Activated T-helper 17 cell treated with anti-CD3 and anti-CD28 coated beads, Interleukin-2, amount 50 U/mL, for 72 hours (primary cell): ENCODE measurements at regions not wholly inside any gene's neighbourhood (a gene's known extent, or its start where the extent isn't known, plus 50 kb on each side); places are given as distances from the start of the nearest gene placed in this dataset.

Source experiments
- ATAC-seq: fragments of 150-1000 bp; cut with Tn5 transposase; replicated peaks from 2 replicates; pipeline ENCODE4 v1.10.0; 2021; ENCODE audit warnings: mild to moderate bottlenecking, moderate library complexity
- H3K27ac Mint-ChIP-seq: one replicate; pipeline ENCODE4 v1.8.0; 2022; ENCODE audit warnings: mixed read lengths
- H3K27me3 Mint-ChIP-seq: one replicate; pipeline ENCODE4 v1.8.0; 2022; ENCODE audit warnings: mixed read lengths
- H3K36me3 Mint-ChIP-seq: one replicate; pipeline ENCODE4 v1.8.0; 2022; ENCODE audit warnings: low read depth, mild to moderate bottlenecking, mixed read lengths
- H3K4me1 Mint-ChIP-seq: one replicate; pipeline ENCODE4 v1.8.0; 2022; ENCODE audit warnings: mixed read lengths
- H3K4me3 Mint-ChIP-seq: one replicate; pipeline ENCODE4 v1.8.0; 2022; ENCODE audit warnings: mild to moderate bottlenecking, mixed read lengths
- H3K9me3 Mint-ChIP-seq: one replicate; pipeline ENCODE4 v1.8.0; 2022; ENCODE audit warnings: mixed read lengths

GRCh38 chr2:71935262-71935848 is 212.3 kb downstream of the CYP26B1 start:
- Mint-ChIP-seq H3K4me3 (no peak overlapping the region), H3K36me3 (no peaks in the 10 kb centered on the region), H3K27ac (no peak overlapping the region), H3K27me3 (peaks cover 8% of the 10 kb centered on the region), H3K4me1 (no peaks in the 10 kb centered on the region), H3K9me3 (no peaks in the 10 kb centered on the region)
- no peak for ATAC-seq

GRCh38 chr2:71934595-71935261 is 212.9 kb downstream of the CYP26B1 start:
- Mint-ChIP-seq H3K4me1 (no peaks in the 10 kb centered on the region), H3K4me3 (no peak overlapping the region), H3K36me3 (no peaks in the 10 kb centered on the region), H3K27me3 (peaks cover 5% of the 10 kb centered on the region), H3K27ac (no peak overlapping the region), H3K9me3 (no peaks in the 10 kb centered on the region)
- no peak for ATAC-seq

- Mint-ChIP-seq H3K27me3 (peaks cover 5% of the 10 kb centered on the region), H3K9me3 (no peaks in the 10 kb centered on the region), H3K36me3 (no peaks in the 10 kb centered on the region), H3K4me3 (no peak overlapping the region), H3K27ac (no peak overlapping the region), H3K4me1 (no peaks in the 10 kb centered on the region)
- ATAC-seq = no peak
Measured at GRCh38 chr2:71934320-71934593, 213.4 kb downstream of the CYP26B1 start.

- H3K9me3 Mint-ChIP-seq = no peaks in the 10 kb centered on the region
- no peaks in the 10 kb centered on the region for H3K4me1 Mint-ChIP-seq
- no peaks in the 10 kb centered on the region for H3K36me3 Mint-ChIP-seq
- ATAC-seq = no peak
- H3K4me3 Mint-ChIP-seq = no peak overlapping the region
- H3K27me3 Mint-ChIP-seq = peaks cover 5% of the 10 kb centered on the region
- no peak overlapping the region for H3K27ac Mint-ChIP-seq
Measured at GRCh38 chr2:71933467-71934319, 214.0 kb downstream of the CYP26B1 start.

- Mint-ChIP-seq H3K27ac (no peak overlapping the region), H3K36me3 (no peaks in the 10 kb centered on the region), H3K4me1 (no peaks in the 10 kb centered on the region), H3K9me3 (no peaks in the 10 kb centered on the region), H3K27me3 (peaks cover 5% of the 10 kb centered on the region), H3K4me3 (no peak overlapping the region)
- ATAC-seq = no peak
Measured at GRCh38 chr2:71932780-71933466, 214.7 kb downstream of the CYP26B1 start.

- H3K36me3 Mint-ChIP-seq = no peaks in the 10 kb centered on the region
- H3K27ac Mint-ChIP-seq = no peak overlapping the region
- H3K9me3 Mint-ChIP-seq = no peaks in the 10 kb centered on the region
- no peaks in the 10 kb centered on the region for H3K4me1 Mint-ChIP-seq
- no peak overlapping the region for H3K4me3 Mint-ChIP-seq
- no peak for ATAC-seq
- peaks cover 5% of the 10 kb centered on the region for H3K27me3 Mint-ChIP-seq
Measured at GRCh38 chr2:71932037-71932779, 215.5 kb downstream of the CYP26B1 start.

- H3K36me3 Mint-ChIP-seq = no peaks in the 10 kb centered on the region
- H3K27ac Mint-ChIP-seq = no peak overlapping the region
- H3K27me3 Mint-ChIP-seq = peaks cover 5% of the 10 kb centered on the region
- no peak overlapping the region for H3K4me3 Mint-ChIP-seq
- no peaks in the 10 kb centered on the region for H3K9me3 Mint-ChIP-seq
- no peaks in the 10 kb centered on the region for H3K4me1 Mint-ChIP-seq
- no peak for ATAC-seq
Measured at GRCh38 chr2:71930049-71930681, 217.5 kb downstream of the CYP26B1 start.

GRCh38 chr2:71929482-71929772 is 218.2 kb downstream of the CYP26B1 start:
- no peaks in the 10 kb centered on the region for H3K4me1 Mint-ChIP-seq

GRCh38 chr2:71928734-71929481 is 218.8 kb downstream of the CYP26B1 start:
- no peak overlapping the region for H3K4me3 Mint-ChIP-seq
- H3K27me3 Mint-ChIP-seq = peaks cover 4% of the 10 kb centered on the region
- ATAC-seq = no peak

More at GRCh38 chr2:71929482-71929772, 218.2 kb downstream of the CYP26B1 start:
- Mint-ChIP-seq H3K36me3 (no peaks in the 10 kb centered on the region), H3K9me3 (no peaks in the 10 kb centered on the region), H3K27ac (no peak overlapping the region), H3K4me3 (no peak overlapping the region), H3K27me3 (peaks cover 5% of the 10 kb centered on the region)
- ATAC-seq = no peak

GRCh38 chr2:71927757-71928715 is 219.6 kb downstream of the CYP26B1 start:
- H3K27me3 Mint-ChIP-seq = no peaks in the 10 kb centered on the region
- H3K4me3 Mint-ChIP-seq = no peak overlapping the region
- ATAC-seq = no peak
- H3K36me3 Mint-ChIP-seq = no peaks in the 10 kb centered on the region
- H3K4me1 Mint-ChIP-seq = no peaks in the 10 kb centered on the region
- no peak overlapping the region for H3K27ac Mint-ChIP-seq
- H3K9me3 Mint-ChIP-seq = no peaks in the 10 kb centered on the region

More at GRCh38 chr2:71928734-71929481, 218.8 kb downstream of the CYP26B1 start:
- no peaks in the 10 kb centered on the region for H3K36me3 Mint-ChIP-seq
- no peaks in the 10 kb centered on the region for H3K9me3 Mint-ChIP-seq
- H3K4me1 Mint-ChIP-seq = no peaks in the 10 kb centered on the region
- no peak overlapping the region for H3K27ac Mint-ChIP-seq

GRCh38 chr2:71926876-71927756 is 220.5 kb downstream of the CYP26B1 start:
- Mint-ChIP-seq H3K9me3 (no peaks in the 10 kb centered on the region), H3K27ac (no peak overlapping the region), H3K27me3 (no peaks in the 10 kb centered on the region), H3K36me3 (no peaks in the 10 kb centered on the region), H3K4me3 (no peak overlapping the region), H3K4me1 (no peaks in the 10 kb centered on the region)
- no peak for ATAC-seq

- Mint-ChIP-seq H3K4me3 (no peak overlapping the region), H3K36me3 (no peaks in the 10 kb centered on the region), H3K27ac (no peak overlapping the region), H3K4me1 (no peaks in the 10 kb centered on the region), H3K9me3 (no peaks in the 10 kb centered on the region), H3K27me3 (no peaks in the 10 kb centered on the region)
- ATAC-seq = no peak
Measured at GRCh38 chr2:71926089-71926447, 221.6 kb downstream of the CYP26B1 start.
